ENCODE measurements at regions not wholly inside any gene's neighbourhood (a gene's known extent, or its start where the extent isn't known, plus 50 kb on each side); places are given as distances from the start of the nearest gene placed in this dataset.

DNA sequence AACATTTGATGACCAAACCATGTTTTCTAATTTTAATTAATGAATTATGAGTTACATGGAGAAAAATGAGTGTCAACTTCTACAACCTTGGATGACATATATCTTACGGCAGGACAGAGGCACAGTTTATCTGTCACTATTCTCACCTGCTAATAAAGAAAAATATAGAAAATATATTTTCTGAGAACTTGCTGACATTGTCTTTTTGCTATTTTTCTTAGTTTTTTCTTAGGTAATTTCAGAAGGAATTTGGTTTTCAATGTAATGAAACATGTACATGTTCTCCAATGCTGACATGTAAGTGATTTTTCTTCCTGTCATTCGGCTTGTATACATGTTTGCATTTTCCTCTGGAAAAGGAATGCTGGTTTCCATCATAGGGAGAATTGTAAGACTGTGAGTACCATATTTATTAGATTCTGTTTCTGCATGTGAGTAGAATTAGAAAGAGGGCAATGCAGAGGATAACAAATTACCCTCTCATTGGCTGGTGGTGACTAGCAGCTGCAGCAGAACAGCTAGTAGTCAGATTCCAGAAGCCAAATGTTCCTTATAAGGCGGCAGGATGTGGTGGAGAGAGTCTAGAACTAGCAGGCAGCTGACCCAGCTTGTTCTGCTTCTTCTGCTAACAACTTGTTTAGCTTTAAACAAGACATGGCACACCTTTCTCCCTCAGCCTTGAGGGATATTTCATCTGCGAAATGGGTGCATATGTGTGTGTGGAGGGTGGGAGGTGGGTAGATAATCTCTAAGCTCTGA lies 132.8 kb upstream of the SPACA1 start:
- Mint-ChIP-seq H3K9me3 (peaks cover 6% of the 10 kb centered on the region), H3K4me3 (no peak overlapping the region), H3K27ac (peak overlapping the region in 1 of 3 experiments; percentile 25), H3K4me1 (peaks cover 32% of the 10 kb centered on the region), H3K27me3 (ENCODE audit: low read depth) (no peaks in the 10 kb centered on the region), H3K36me3 (ENCODE audit: low read depth) (no peaks in the 10 kb centered on the region)
- TF ChIP-seq, protein P1, sequence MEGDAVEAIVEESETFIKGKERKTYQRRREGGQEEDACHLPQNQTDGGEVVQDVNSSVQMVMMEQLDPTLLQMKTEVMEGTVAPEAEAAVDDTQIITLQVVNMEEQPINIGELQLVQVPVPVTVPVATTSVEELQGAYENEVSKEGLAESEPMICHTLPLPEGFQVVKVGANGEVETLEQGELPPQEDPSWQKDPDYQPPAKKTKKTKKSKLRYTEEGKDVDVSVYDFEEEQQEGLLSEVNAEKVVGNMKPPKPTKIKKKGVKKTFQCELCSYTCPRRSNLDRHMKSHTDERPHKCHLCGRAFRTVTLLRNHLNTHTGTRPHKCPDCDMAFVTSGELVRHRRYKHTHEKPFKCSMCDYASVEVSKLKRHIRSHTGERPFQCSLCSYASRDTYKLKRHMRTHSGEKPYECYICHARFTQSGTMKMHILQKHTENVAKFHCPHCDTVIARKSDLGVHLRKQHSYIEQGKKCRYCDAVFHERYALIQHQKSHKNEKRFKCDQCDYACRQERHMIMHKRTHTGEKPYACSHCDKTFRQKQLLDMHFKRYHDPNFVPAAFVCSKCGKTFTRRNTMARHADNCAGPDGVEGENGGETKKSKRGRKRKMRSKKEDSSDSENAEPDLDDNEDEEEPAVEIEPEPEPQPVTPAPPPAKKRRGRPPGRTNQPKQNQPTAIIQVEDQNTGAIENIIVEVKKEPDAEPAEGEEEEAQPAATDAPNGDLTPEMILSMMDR (IDR thresholded peaks at IDR 0.05; ENCODE audit: unreplicated experiment in 3 of 3): no peak

GRCh38 chr6:87913974-87914373 lies 133.7 kb upstream of the SPACA1 start:
- no peak overlapping the region for H3K4me3 Mint-ChIP-seq
- H3K36me3 Mint-ChIP-seq (ENCODE audit: low read depth): no peaks in the 10 kb centered on the region
- H3K9me3 Mint-ChIP-seq: peaks cover 6% of the 10 kb centered on the region
- peak overlapping the region; percentile 45 to 80 (median 80) for H3K27ac Mint-ChIP-seq
- H3K27me3 Mint-ChIP-seq (ENCODE audit: low read depth): no peaks in the 10 kb centered on the region
- TF ChIP-seq, protein P1 (IDR thresholded peaks at IDR 0.05; ENCODE audit: unreplicated experiment in 3 of 3): no peak
- H3K4me1 Mint-ChIP-seq: peaks cover 33% of the 10 kb centered on the region

GRCh38 chr6:87912102-87912501 lies 135.5 kb upstream of the SPACA1 start:
- TF ChIP-seq, protein P1 (IDR thresholded peaks at IDR 0.05; ENCODE audit: unreplicated experiment in 3 of 3): no peak
- Mint-ChIP-seq H3K9me3 (peaks cover 6% of the 10 kb centered on the region), H3K4me3 (no peak overlapping the region), H3K36me3 (ENCODE audit: low read depth) (no peaks in the 10 kb centered on the region), H3K27ac (no peak overlapping the region), H3K27me3 (ENCODE audit: low read depth) (no peaks in the 10 kb centered on the region), H3K4me1 (peaks cover 35% of the 10 kb centered on the region)

- H3K4me1 Mint-ChIP-seq: peaks cover 56% of the 10 kb centered on the region
- TF ChIP-seq, protein P1 (IDR thresholded peaks at IDR 0.05; ENCODE audit: unreplicated experiment in 3 of 3): no peak
- H3K36me3 Mint-ChIP-seq (ENCODE audit: low read depth): no peaks in the 10 kb centered on the region
- H3K4me3 Mint-ChIP-seq: no peak overlapping the region
- no peaks in the 10 kb centered on the region for H3K9me3 Mint-ChIP-seq
- H3K27me3 Mint-ChIP-seq (ENCODE audit: low read depth): no peaks in the 10 kb centered on the region
- no peak overlapping the region for H3K27ac Mint-ChIP-seq
These were observed 137.8 kb upstream of the SPACA1 start for GRCh38 chr6:87909849-87910248.

DNA sequence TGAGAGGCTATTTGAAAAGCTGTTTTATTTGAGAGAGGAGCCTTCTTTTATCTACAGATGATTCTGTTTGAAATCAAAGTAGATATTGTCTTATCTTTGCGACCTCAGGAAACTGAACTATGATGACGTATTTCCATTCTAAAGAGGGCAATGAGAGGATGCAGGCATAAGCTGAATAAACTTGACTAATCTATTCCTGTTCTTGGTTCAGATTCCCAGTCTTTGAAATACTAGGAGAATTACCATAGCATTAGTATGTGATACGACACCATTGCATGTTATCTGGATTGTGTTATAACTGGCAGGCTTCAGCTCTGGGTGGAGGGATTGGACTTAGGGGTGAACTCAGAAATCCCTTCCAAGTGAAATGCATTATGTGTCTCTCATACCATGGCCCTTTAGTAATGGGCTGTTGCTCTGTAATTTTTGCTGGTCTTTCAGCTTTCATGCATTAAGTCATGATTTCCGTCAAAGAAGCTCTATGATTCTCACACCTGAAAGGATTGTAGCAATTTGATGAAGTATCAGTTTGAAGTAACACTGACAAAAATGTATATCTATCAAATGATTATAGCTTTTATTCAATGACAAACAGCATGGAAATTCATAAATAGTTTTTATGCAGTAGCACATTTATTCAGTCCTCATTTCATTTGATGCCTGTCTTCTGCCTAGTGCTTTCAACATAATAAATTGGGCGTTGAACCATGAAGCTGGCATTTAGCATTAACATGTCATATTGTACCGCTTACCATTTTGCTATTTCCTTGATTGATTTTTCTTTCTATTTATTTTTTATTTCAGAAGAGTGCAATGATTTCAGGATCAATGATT lies 138.4 kb upstream of the SPACA1 start:
- no peak overlapping the region for H3K4me3 Mint-ChIP-seq
- no peaks in the 10 kb centered on the region for H3K9me3 Mint-ChIP-seq
- peak overlapping the region in 1 of 3 experiments; percentile 23 for H3K27ac Mint-ChIP-seq
- no peaks in the 10 kb centered on the region for H3K27me3 Mint-ChIP-seq (ENCODE audit: low read depth)
- no peaks in the 10 kb centered on the region for H3K36me3 Mint-ChIP-seq (ENCODE audit: low read depth)
- TF ChIP-seq, protein P1 (IDR thresholded peaks at IDR 0.05; ENCODE audit: unreplicated experiment in 3 of 3): no peak
- H3K4me1 Mint-ChIP-seq: peaks cover 62% of the 10 kb centered on the region
